ENCODE measurements at regions not wholly inside any gene's neighbourhood (a gene's known extent, or its start where the extent isn't known, plus 50 kb on each side); places are given as distances from the start of the nearest gene placed in this dataset.
A peak's percentile ranks its signal among the peaks of the same experiment; 100 is the strongest.

DNA sequence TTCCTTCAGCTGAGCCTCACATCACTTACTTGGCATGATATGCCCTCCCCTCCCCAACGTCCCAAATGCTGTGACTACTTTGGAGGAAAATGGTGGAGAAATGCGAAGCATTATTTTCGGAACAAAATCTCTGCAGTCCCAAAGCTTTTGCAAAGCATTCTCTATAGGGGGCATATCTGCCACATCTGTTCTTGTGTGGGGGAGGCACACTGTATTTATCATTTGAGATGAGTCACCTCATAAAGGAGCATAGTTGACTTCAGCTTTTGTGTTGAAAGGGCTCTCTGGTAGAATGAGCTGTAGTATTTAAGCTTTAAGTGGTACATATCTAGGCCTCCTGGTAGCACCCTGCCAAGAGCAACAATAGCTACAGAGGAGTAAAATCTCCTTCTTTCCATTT, 447.5 kb downstream of the ADAMTS20 start (continued):
- TF ChIP-seq GLIS1 (tag by site-specific recombination; IDR thresholded peaks at IDR 0.05) (peak; percentile 99), ZNF292 (tag by site-specific recombination; IDR thresholded peaks at IDR 0.05; ENCODE audit: borderline replicate concordance, low read depth) (no peak), KLF7 (tag by site-specific recombination; IDR thresholded peaks at IDR 0.05; ENCODE audit: borderline replicate concordance) (no peak), ZNF366 (tag by site-specific recombination; conservative IDR thresholded peaks at IDR 0.05) (no peak), ZNF302 (tag by site-specific recombination; IDR thresholded peaks at IDR 0.05; ENCODE audit: low read depth) (no peak), KLF9 (tag by site-specific recombination; IDR thresholded peaks at IDR 0.05; ENCODE audit: low read depth) (no peak), ZNF558 (tag by site-specific recombination; IDR thresholded peaks at IDR 0.05) (no peak), ZNF510 (tag by site-specific recombination; IDR thresholded peaks at IDR 0.05; ENCODE audit: insufficient replicate concordance) (no peak), ZNF843 (tag by site-specific recombination; IDR thresholded peaks at IDR 0.05) (peak; percentile 92), ZNF335 (tag by site-specific recombination; conservative IDR thresholded peaks at IDR 0.05) (peak; percentile 44), ZNF600 (tag by site-specific recombination; IDR thresholded peaks at IDR 0.05) (no peak), ZNF513 (tag by site-specific recombination; IDR thresholded peaks at IDR 0.05) (no peak), ZNF274 (IDR thresholded peaks at IDR 0.05; ENCODE audit: low read length) (no peak), ZNF274 (tag by site-specific recombination; IDR thresholded peaks at IDR 0.05; ENCODE audit: borderline replicate concordance) (no peak), ZSCAN30 (tag by site-specific recombination; IDR thresholded peaks at IDR 0.05) (peak; percentile 73; the same call in 1 of the 2 replicates), ZNF223 (tag by site-specific recombination; IDR thresholded peaks at IDR 0.05) (no peak), ZBTB21 (tag by site-specific recombination; IDR thresholded peaks at IDR 0.05) (no peak), ZNF157 (tag by site-specific recombination; IDR thresholded peaks at IDR 0.05) (no peak), ZNF19 (tag by site-specific recombination; IDR thresholded peaks at IDR 0.05; ENCODE audit: low read depth) (no peak), ZNF350 (tag by site-specific recombination; IDR thresholded peaks at IDR 0.05) (no peak), ZIC2 (tag by site-specific recombination; IDR thresholded peaks at IDR 0.05) (peak; percentile 14; the same call in 1 of the 2 replicates), IKZF3 (tag by site-specific recombination; IDR thresholded peaks at IDR 0.05) (peak; percentile 69), ZNF114 (tag by site-specific recombination; IDR thresholded peaks at IDR 0.05) (no peak), ZNF529 (tag by site-specific recombination; IDR thresholded peaks at IDR 0.05; ENCODE audit: insufficient replicate concordance) (no peak), ZNF560 (tag by site-specific recombination; IDR thresholded peaks at IDR 0.05; ENCODE audit: borderline replicate concordance) (no peak), ZSCAN5A (tag by site-specific recombination; IDR thresholded peaks at IDR 0.05) (no peak), ZNF830 (tag by site-specific recombination; IDR thresholded peaks at IDR 0.05; ENCODE audit: low read depth) (no peak), ZNF175 (tag by site-specific recombination; IDR thresholded peaks at IDR 0.05) (no peak), ZNF776 (tag by site-specific recombination; IDR thresholded peaks at IDR 0.05; ENCODE audit: borderline replicate concordance) (no peak), HOXA7 (CRISPR knock-in tag; IDR thresholded peaks at IDR 0.05; ENCODE audit: borderline replicate concordance) (no peak), TRIM28 (IDR thresholded peaks at IDR 0.05; ENCODE audit: borderline replicate concordance, low read length) (peak; percentile 66; the same call in 1 of the 2 replicates), ZNF426 (tag by site-specific recombination; IDR thresholded peaks at IDR 0.05) (no peak), BCL11A (tag by site-specific recombination; IDR thresholded peaks at IDR 0.05; ENCODE audit: low read depth) (peak; percentile 87), ZNF785 (tag by site-specific recombination; IDR thresholded peaks at IDR 0.05) (no peak), ZSCAN23 (tag by site-specific recombination; IDR thresholded peaks at IDR 0.05) (no peak)
- TF ChIP-seq, protein P1, sequence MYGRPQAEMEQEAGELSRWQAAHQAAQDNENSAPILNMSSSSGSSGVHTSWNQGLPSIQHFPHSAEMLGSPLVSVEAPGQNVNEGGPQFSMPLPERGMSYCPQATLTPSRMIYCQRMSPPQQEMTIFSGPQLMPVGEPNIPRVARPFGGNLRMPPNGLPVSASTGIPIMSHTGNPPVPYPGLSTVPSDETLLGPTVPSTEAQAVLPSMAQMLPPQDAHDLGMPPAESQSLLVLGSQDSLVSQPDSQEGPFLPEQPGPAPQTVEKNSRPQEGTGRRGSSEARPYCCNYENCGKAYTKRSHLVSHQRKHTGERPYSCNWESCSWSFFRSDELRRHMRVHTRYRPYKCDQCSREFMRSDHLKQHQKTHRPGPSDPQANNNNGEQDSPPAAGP (tag by site-specific recombination; IDR thresholded peaks at IDR 0.05), result no peak
- TF ChIP-seq, protein P2, sequence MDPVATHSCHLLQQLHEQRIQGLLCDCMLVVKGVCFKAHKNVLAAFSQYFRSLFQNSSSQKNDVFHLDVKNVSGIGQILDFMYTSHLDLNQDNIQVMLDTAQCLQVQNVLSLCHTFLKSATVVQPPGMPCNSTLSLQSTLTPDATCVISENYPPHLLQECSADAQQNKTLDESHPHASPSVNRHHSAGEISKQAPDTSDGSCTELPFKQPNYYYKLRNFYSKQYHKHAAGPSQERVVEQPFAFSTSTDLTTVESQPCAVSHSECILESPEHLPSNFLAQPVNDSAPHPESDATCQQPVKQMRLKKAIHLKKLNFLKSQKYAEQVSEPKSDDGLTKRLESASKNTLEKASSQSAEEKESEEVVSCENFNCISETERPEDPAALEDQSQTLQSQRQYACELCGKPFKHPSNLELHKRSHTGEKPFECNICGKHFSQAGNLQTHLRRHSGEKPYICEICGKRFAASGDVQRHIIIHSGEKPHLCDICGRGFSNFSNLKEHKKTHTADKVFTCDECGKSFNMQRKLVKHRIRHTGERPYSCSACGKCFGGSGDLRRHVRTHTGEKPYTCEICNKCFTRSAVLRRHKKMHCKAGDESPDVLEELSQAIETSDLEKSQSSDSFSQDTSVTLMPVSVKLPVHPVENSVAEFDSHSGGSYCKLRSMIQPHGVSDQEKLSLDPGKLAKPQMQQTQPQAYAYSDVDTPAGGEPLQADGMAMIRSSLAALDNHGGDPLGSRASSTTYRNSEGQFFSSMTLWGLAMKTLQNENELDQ (tag by site-specific recombination; IDR thresholded peaks at IDR 0.05; ENCODE audit: low read depth), result no peak
